ENCODE measurements at regions not wholly inside any gene's neighbourhood (a gene's known extent, or its start where the extent isn't known, plus 50 kb on each side); places are given as distances from the start of the nearest gene placed in this dataset.

- DNase-seq (no peak), FAIRE-seq (no peak)
- intact Hi-C loops (cut with DNase I), result loop anchor here (10.0 kb wide), 1 partner anchor 170 kb away; no protein-coding TSS in a partner anchor
- no peaks in the 10 kb centered on the region for H3K4me1 ChIP-seq (ENCODE audit: control insufficient read depth in 2 of 3, insufficient read depth in 2 of 3, low read depth in 1 of 3, low read length in 3 of 3)
- H3K9me3 ChIP-seq (ENCODE audit: control insufficient read depth in 2 of 3, insufficient read depth in 1 of 3, low read length in 3 of 3), result no peaks in the 10 kb centered on the region
- no peak overlapping the region for H3K27ac ChIP-seq (ENCODE audit: low read depth in 2 of 2, low read length in 2 of 2)
- H3K4me3 ChIP-seq (ENCODE audit: low read length in 3 of 3), result no peak overlapping the region
- no peak for TF ChIP-seq CTCF (IDR thresholded peaks at IDR 0.05; ENCODE audit: borderline replicate concordance, extremely low read depth, insufficient read depth)
- no peaks in the 10 kb centered on the region for H3K27me3 ChIP-seq (ENCODE audit: control insufficient read depth, insufficient read depth, low read length)
- H3K36me3 ChIP-seq (ENCODE audit: control insufficient read depth in 2 of 3, insufficient read depth in 3 of 3, low read length in 3 of 3), result no peaks in the 10 kb centered on the region
- H3K9ac ChIP-seq (ENCODE audit: low read length in 3 of 3), result no peak overlapping the region
Measured at GRCh38 chr1:221264848-221265247, 385.6 kb downstream of the HLX start.

GRCh38 chr1:221268295-221268694, 389.1 kb downstream of the HLX start:
- Histone ChIP-seq H3K9me3 (ENCODE audit: control insufficient read depth in 2 of 3, insufficient read depth in 1 of 3, low read length in 3 of 3) (no peaks in the 10 kb centered on the region), H3K4me3 (ENCODE audit: low read length in 3 of 3) (no peak overlapping the region), H3K9ac (ENCODE audit: low read length in 3 of 3) (no peak overlapping the region), H3K36me3 (ENCODE audit: control insufficient read depth in 2 of 3, insufficient read depth in 3 of 3, low read length in 3 of 3) (no peaks in the 10 kb centered on the region), H3K27ac (ENCODE audit: low read depth in 2 of 2, low read length in 2 of 2) (no peak overlapping the region), H3K4me1 (ENCODE audit: control insufficient read depth in 2 of 3, insufficient read depth in 2 of 3, low read depth in 1 of 3, low read length in 3 of 3) (no peaks in the 10 kb centered on the region), H3K27me3 (ENCODE audit: control insufficient read depth, insufficient read depth, low read length) (no peaks in the 10 kb centered on the region)
- DNase-seq (no peak), FAIRE-seq (no peak)
- intact Hi-C loops (cut with DNase I), result loop anchor here (10.0 kb wide), 1 partner anchor 167 kb away; no protein-coding TSS in a partner anchor
- TF ChIP-seq CTCF (IDR thresholded peaks at IDR 0.05; ENCODE audit: borderline replicate concordance, extremely low read depth, insufficient read depth), result no peak

- H3K36me3 ChIP-seq (ENCODE audit: control insufficient read depth in 2 of 3, insufficient read depth in 3 of 3, low read length in 3 of 3), result no peaks in the 10 kb centered on the region
- intact Hi-C loops (cut with DNase I), result no loop called here
- no peak overlapping the region for H3K9ac ChIP-seq (ENCODE audit: low read length in 3 of 3)
- no peaks in the 10 kb centered on the region for H3K4me1 ChIP-seq (ENCODE audit: control insufficient read depth in 2 of 3, insufficient read depth in 2 of 3, low read depth in 1 of 3, low read length in 3 of 3)
- no peak for FAIRE-seq
- DNase-seq, result no peak
- H3K9me3 ChIP-seq (ENCODE audit: control insufficient read depth in 2 of 3, insufficient read depth in 1 of 3, low read length in 3 of 3), result no peaks in the 10 kb centered on the region
- H3K4me3 ChIP-seq (ENCODE audit: low read length in 3 of 3), result no peak overlapping the region
- TF ChIP-seq CTCF (IDR thresholded peaks at IDR 0.05; ENCODE audit: borderline replicate concordance, extremely low read depth, insufficient read depth), result no peak
- no peak overlapping the region for H3K27ac ChIP-seq (ENCODE audit: low read depth in 2 of 2, low read length in 2 of 2)
- no peaks in the 10 kb centered on the region for H3K27me3 ChIP-seq (ENCODE audit: control insufficient read depth, insufficient read depth, low read length)
Measured at GRCh38 chr1:221271701-221272100, 392.5 kb downstream of the HLX start.

- Histone ChIP-seq H3K4me3 (ENCODE audit: low read length in 3 of 3) (no peak overlapping the region), H3K27ac (ENCODE audit: low read depth in 2 of 2, low read length in 2 of 2) (no peak overlapping the region), H3K4me1 (ENCODE audit: control insufficient read depth in 2 of 3, insufficient read depth in 2 of 3, low read depth in 1 of 3, low read length in 3 of 3) (no peaks in the 10 kb centered on the region), H3K9me3 (ENCODE audit: control insufficient read depth in 2 of 3, insufficient read depth in 1 of 3, low read length in 3 of 3) (no peaks in the 10 kb centered on the region), H3K9ac (ENCODE audit: low read length in 3 of 3) (no peak overlapping the region), H3K27me3 (ENCODE audit: control insufficient read depth, insufficient read depth, low read length) (no peaks in the 10 kb centered on the region), H3K36me3 (ENCODE audit: control insufficient read depth in 2 of 3, insufficient read depth in 3 of 3, low read length in 3 of 3) (no peaks in the 10 kb centered on the region)
- no peak for TF ChIP-seq CTCF (IDR thresholded peaks at IDR 0.05; ENCODE audit: borderline replicate concordance, extremely low read depth, insufficient read depth)
- FAIRE-seq (no peak), DNase-seq (no peak)
- intact Hi-C loops (cut with DNase I), result no loop called here
Measured at GRCh38 chr1:221272940-221273339, 393.7 kb downstream of the HLX start.
